Nephron progenitor cell (in vitro differentiated cells): ENCODE measurements at regions not wholly inside any gene's neighbourhood (a gene's known extent, or its start where the extent isn't known, plus 50 kb on each side); places are given as distances from the start of the nearest gene placed in this dataset.

ENCODE experiments used
- DNase-seq: peaks from one replicate; pipeline ENCODE4 v3.0.0; 2021
- H3K27ac Mint-ChIP-seq: 2 replicates; pipeline ENCODE4 v1.8.0; 2021; ENCODE audit warnings: mild to moderate bottlenecking, moderate library complexity, mixed read lengths
- H3K27me3 Mint-ChIP-seq: 2 replicates; pipeline ENCODE4 v1.8.0; 2021; ENCODE audit warnings: mild to moderate bottlenecking, low read depth, mixed read lengths; ENCODE audit not compliant: poor library complexity
- H3K36me3 Mint-ChIP-seq: 2 replicates; pipeline ENCODE4 v1.8.0; 2021; ENCODE audit warnings: low read depth, mixed read lengths
- H3K4me1 Mint-ChIP-seq: 2 replicates; pipeline ENCODE4 v1.8.0; 2021; ENCODE audit warnings: mixed read lengths
- H3K4me3 Mint-ChIP-seq: 2 replicates; pipeline ENCODE4 v1.8.0; 2021; ENCODE audit warnings: mild to moderate bottlenecking, moderate library complexity, mixed read lengths
- H3K9me3 Mint-ChIP-seq: 2 replicates; pipeline ENCODE4 v1.8.0; 2021; ENCODE audit warnings: mild to moderate bottlenecking, moderate library complexity, mixed read lengths
- CTCF ChIP-seq: fragments of 200-600 bp; sonication (generic); IDR thresholded peaks from 2 replicates; pipeline ENCODE4 v1.5.0; 2021; ENCODE audit warnings: antibody characterized with exemption

- H3K36me3 Mint-ChIP-seq: no peaks in the 10 kb centered on the region
- H3K4me3 Mint-ChIP-seq: no peak overlapping the region
- H3K27ac Mint-ChIP-seq: no peak overlapping the region
- peaks cover 9% of the 10 kb centered on the region for H3K27me3 Mint-ChIP-seq
- H3K9me3 Mint-ChIP-seq: peaks cover 3% of the 10 kb centered on the region
- H3K4me1 Mint-ChIP-seq: no peaks in the 10 kb centered on the region
- TF ChIP-seq CTCF: no peak
- no peak for DNase-seq
Observed at GRCh38 chr2:41743324-41743723, 304.5 kb upstream of the PKDCC start.

- Mint-ChIP-seq H3K36me3 (no peaks in the 10 kb centered on the region), H3K27ac (no peak overlapping the region), H3K27me3 (peaks cover 14% of the 10 kb centered on the region), H3K9me3 (no peaks in the 10 kb centered on the region), H3K4me3 (no peak overlapping the region), H3K4me1 (no peaks in the 10 kb centered on the region)
- TF ChIP-seq CTCF: no peak
- no peak for DNase-seq
Observed at GRCh38 chr2:41750829-41751228, 297.0 kb upstream of the PKDCC start.

GRCh38 chr2:41759880-41760279 lies 287.9 kb upstream of the PKDCC start:
- no peak overlapping the region for H3K4me3 Mint-ChIP-seq
- no peak overlapping the region for H3K27ac Mint-ChIP-seq
- H3K27me3 Mint-ChIP-seq: peaks cover 14% of the 10 kb centered on the region
- TF ChIP-seq CTCF: no peak
- no peaks in the 10 kb centered on the region for H3K4me1 Mint-ChIP-seq
- DNase-seq: no peak
- no peaks in the 10 kb centered on the region for H3K36me3 Mint-ChIP-seq
- no peaks in the 10 kb centered on the region for H3K9me3 Mint-ChIP-seq

DNA sequence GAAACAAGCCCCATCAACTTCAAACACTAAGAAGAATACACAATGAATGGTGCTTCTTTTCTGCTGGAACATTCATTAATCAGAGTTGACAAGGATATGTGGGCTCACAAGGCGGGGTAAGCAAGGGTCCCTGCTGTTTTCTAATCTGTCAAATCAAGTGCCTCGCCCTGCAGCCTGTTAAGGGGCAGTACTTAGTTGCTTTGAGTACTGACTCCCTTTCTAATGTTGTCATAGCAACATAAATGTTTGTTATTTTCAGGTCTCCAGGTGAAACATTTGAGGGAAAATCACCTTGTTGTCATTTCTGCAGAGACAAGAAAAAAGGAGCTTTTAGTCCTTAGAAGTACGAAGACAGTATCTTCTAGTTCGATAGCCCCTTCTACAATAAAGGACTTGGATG lies 284.7 kb upstream of the PKDCC start:
- H3K4me1 Mint-ChIP-seq: no peaks in the 10 kb centered on the region
- H3K9me3 Mint-ChIP-seq: no peaks in the 10 kb centered on the region
- DNase-seq: no peak
- H3K36me3 Mint-ChIP-seq: no peaks in the 10 kb centered on the region
- H3K27me3 Mint-ChIP-seq: peaks cover 8% of the 10 kb centered on the region
- H3K27ac Mint-ChIP-seq: no peak overlapping the region
- no peak for TF ChIP-seq CTCF
- H3K4me3 Mint-ChIP-seq: no peak overlapping the region

DNA sequence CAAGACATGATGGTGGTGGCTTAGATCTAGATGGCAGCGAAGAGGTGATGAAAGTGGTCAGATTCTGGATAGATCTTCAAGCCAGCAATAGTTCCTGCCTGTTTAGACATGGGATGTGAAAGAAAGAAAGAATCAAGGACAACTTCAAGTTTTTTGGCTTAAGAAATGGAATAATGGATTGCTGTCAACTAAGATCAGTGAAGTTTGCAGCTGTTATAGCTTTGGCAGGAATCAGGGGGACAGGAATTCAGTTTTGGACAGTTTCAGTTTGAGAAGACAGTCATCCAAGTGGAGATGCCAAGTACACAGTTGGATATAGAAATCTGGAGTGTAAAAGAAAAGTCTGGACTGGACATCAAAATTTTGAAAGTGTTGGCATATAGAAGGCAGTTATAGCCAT lies 283.7 kb upstream of the PKDCC start:
- no peak overlapping the region for H3K4me3 Mint-ChIP-seq
- H3K36me3 Mint-ChIP-seq: no peaks in the 10 kb centered on the region
- TF ChIP-seq CTCF: no peak
- H3K27me3 Mint-ChIP-seq: peaks cover 8% of the 10 kb centered on the region
- no peaks in the 10 kb centered on the region for H3K9me3 Mint-ChIP-seq
- H3K27ac Mint-ChIP-seq: no peak overlapping the region
- no peaks in the 10 kb centered on the region for H3K4me1 Mint-ChIP-seq
- no peak for DNase-seq

- no peak for TF ChIP-seq CTCF
- H3K9me3 Mint-ChIP-seq: no peaks in the 10 kb centered on the region
- no peaks in the 10 kb centered on the region for H3K36me3 Mint-ChIP-seq
- DNase-seq: no peak
- no peak overlapping the region for H3K4me3 Mint-ChIP-seq
- H3K27me3 Mint-ChIP-seq: peaks cover 8% of the 10 kb centered on the region
- no peaks in the 10 kb centered on the region for H3K4me1 Mint-ChIP-seq
- no peak overlapping the region for H3K27ac Mint-ChIP-seq
Observed at GRCh38 chr2:41764919-41765318, 282.9 kb upstream of the PKDCC start.
